ENCODE measurements at regions not wholly inside any gene's neighbourhood (a gene's known extent, or its start where the extent isn't known, plus 50 kb on each side); places are given as distances from the start of the nearest gene placed in this dataset.

DNA sequence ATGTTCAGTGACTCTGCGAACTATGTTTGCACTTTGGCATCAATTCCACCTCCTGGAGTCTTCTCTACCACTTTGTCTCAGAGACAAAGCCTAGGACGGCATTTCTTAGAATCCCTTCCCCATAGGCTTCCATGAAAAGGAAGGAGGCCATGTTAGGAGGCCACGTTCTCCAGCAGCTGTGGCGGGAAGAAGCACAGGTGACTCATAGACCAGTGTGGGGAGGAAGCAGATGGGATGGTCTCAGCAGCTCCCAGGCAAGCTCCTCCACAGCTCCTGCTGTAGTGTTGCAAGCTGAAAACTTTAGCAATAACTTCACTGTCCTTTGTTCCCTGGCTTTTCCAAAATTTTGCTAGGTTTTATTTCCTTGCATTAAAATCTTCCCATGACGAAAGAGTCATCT lies 781.3 kb upstream of the ID2 start:
- Histone ChIP-seq H4K20me1 (ENCODE audit: insufficient read depth, low read length, poor library complexity, severe bottlenecking) (no peaks in the 10 kb centered on the region), H3K9me3 (ENCODE audit: insufficient read depth, low read depth, low read length) (no peaks in the 10 kb centered on the region), H3K4me3 (ENCODE audit: low read length, poor library complexity, severe bottlenecking) (peak overlapping the region; percentile 64), H2AFZ (ENCODE audit: low read length) (no peak overlapping the region), H3K36me3 (ENCODE audit: insufficient read depth, low read length) (no peaks in the 10 kb centered on the region), H3K27me3 (ENCODE audit: insufficient read depth, low read length, poor library complexity, severe bottlenecking) (no peaks in the 10 kb centered on the region), H3K4me1 (ENCODE audit: insufficient read depth, low read length, poor library complexity, severe bottlenecking) (peaks cover 55% of the 10 kb centered on the region), H3F3A (ENCODE audit: low read depth) (peaks cover 7% of the 10 kb centered on the region; the same call in 1 of the 2 replicates), H3K9me2 (replicated peaks; ENCODE audit: low read depth, low read length) (no peaks in the 10 kb centered on the region), H3K4me2 (ENCODE audit: low read depth, low read length, poor library complexity, severe bottlenecking) (peak overlapping the region; percentile 83), H3K9ac (ENCODE audit: low read depth, low read length, poor library complexity, severe bottlenecking) (peak overlapping the region; percentile 79), H3K79me2 (ENCODE audit: insufficient read depth, low read length) (no peaks in the 10 kb centered on the region)
- TF ChIP-seq, protein P1, sequence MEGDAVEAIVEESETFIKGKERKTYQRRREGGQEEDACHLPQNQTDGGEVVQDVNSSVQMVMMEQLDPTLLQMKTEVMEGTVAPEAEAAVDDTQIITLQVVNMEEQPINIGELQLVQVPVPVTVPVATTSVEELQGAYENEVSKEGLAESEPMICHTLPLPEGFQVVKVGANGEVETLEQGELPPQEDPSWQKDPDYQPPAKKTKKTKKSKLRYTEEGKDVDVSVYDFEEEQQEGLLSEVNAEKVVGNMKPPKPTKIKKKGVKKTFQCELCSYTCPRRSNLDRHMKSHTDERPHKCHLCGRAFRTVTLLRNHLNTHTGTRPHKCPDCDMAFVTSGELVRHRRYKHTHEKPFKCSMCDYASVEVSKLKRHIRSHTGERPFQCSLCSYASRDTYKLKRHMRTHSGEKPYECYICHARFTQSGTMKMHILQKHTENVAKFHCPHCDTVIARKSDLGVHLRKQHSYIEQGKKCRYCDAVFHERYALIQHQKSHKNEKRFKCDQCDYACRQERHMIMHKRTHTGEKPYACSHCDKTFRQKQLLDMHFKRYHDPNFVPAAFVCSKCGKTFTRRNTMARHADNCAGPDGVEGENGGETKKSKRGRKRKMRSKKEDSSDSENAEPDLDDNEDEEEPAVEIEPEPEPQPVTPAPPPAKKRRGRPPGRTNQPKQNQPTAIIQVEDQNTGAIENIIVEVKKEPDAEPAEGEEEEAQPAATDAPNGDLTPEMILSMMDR (conservative IDR thresholded peaks at IDR 0.05; ENCODE audit: low read length) = no peak
- no peak for TF ChIP-seq EZH2phosphoT487 (IDR thresholded peaks at IDR 0.05; ENCODE audit: borderline replicate concordance)

- Histone ChIP-seq H4K20me1 (ENCODE audit: insufficient read depth, low read length, poor library complexity, severe bottlenecking) (no peaks in the 10 kb centered on the region), H3K27me3 (ENCODE audit: insufficient read depth, low read length, poor library complexity, severe bottlenecking) (no peaks in the 10 kb centered on the region), H3K4me3 (ENCODE audit: low read length, poor library complexity, severe bottlenecking) (no peak overlapping the region), H2AFZ (ENCODE audit: low read length) (no peak overlapping the region), H3K79me2 (ENCODE audit: insufficient read depth, low read length) (no peaks in the 10 kb centered on the region), H3K4me1 (ENCODE audit: insufficient read depth, low read length, poor library complexity, severe bottlenecking) (peaks cover 45% of the 10 kb centered on the region), H3K9me3 (ENCODE audit: insufficient read depth, low read depth, low read length) (no peaks in the 10 kb centered on the region), H3F3A (ENCODE audit: low read depth) (peaks cover 7% of the 10 kb centered on the region; the same call in 1 of the 2 replicates), H3K9me2 (replicated peaks; ENCODE audit: low read depth, low read length) (no peaks in the 10 kb centered on the region), H3K9ac (ENCODE audit: low read depth, low read length, poor library complexity, severe bottlenecking) (no peak overlapping the region), H3K4me2 (ENCODE audit: low read depth, low read length, poor library complexity, severe bottlenecking) (no peak overlapping the region), H3K36me3 (ENCODE audit: insufficient read depth, low read length) (no peaks in the 10 kb centered on the region)
- TF ChIP-seq, protein P1 (conservative IDR thresholded peaks at IDR 0.05; ENCODE audit: low read length) = no peak
- TF ChIP-seq EZH2phosphoT487 (IDR thresholded peaks at IDR 0.05; ENCODE audit: borderline replicate concordance) = no peak
These were observed 779.5 kb upstream of the ID2 start for GRCh38 chr2:7902251-7902765.

GRCh38 chr2:7904319-7904718 lies 777.5 kb upstream of the ID2 start:
- Histone ChIP-seq H2AFZ (ENCODE audit: low read length) (0 out of 2 replicates have a peak overlapping the region, but pooled peaks have one; percentile 25), H3K36me3 (ENCODE audit: insufficient read depth, low read length) (no peaks in the 10 kb centered on the region), H4K20me1 (ENCODE audit: insufficient read depth, low read length, poor library complexity, severe bottlenecking) (no peaks in the 10 kb centered on the region), H3K4me1 (ENCODE audit: insufficient read depth, low read length, poor library complexity, severe bottlenecking) (peaks cover 24% of the 10 kb centered on the region), H3F3A (ENCODE audit: low read depth) (peaks cover 6% of the 10 kb centered on the region; the same call in 1 of the 2 replicates), H3K27me3 (ENCODE audit: insufficient read depth, low read length, poor library complexity, severe bottlenecking) (no peaks in the 10 kb centered on the region), H3K79me2 (ENCODE audit: insufficient read depth, low read length) (no peaks in the 10 kb centered on the region), H3K9me3 (ENCODE audit: insufficient read depth, low read depth, low read length) (no peaks in the 10 kb centered on the region), H3K9ac (ENCODE audit: low read depth, low read length, poor library complexity, severe bottlenecking) (no peak overlapping the region), H3K9me2 (replicated peaks; ENCODE audit: low read depth, low read length) (no peaks in the 10 kb centered on the region), H3K4me3 (ENCODE audit: low read length, poor library complexity, severe bottlenecking) (no peak overlapping the region), H3K4me2 (ENCODE audit: low read depth, low read length, poor library complexity, severe bottlenecking) (no peak overlapping the region)
- TF ChIP-seq, protein P1 (conservative IDR thresholded peaks at IDR 0.05; ENCODE audit: low read length) = no peak
- no peak for TF ChIP-seq EZH2phosphoT487 (IDR thresholded peaks at IDR 0.05; ENCODE audit: borderline replicate concordance)

All from Loucy (cell line).